ENCODE measurements at regions not wholly inside any gene's neighbourhood (a gene's known extent, or its start where the extent isn't known, plus 50 kb on each side); places are given as distances from the start of the nearest gene placed in this dataset.

GRCh38 chr5:54785729-54786591 lies 199.4 kb downstream of the ESM1 start:
- no peak for TF ChIP-seq CTCF (IDR thresholded peaks at IDR 0.05)
- no peak for TF ChIP-seq POLR2A (IDR thresholded peaks at IDR 0.05)
- no peak for TF ChIP-seq EP300 (IDR thresholded peaks at IDR 0.05)
- TF ChIP-seq POLR2AphosphoS5 (IDR thresholded peaks at IDR 0.05): no peak

All from stomach (tissue), 4 donors.